ENCODE measurements at regions not wholly inside any gene's neighbourhood (a gene's known extent, or its start where the extent isn't known, plus 50 kb on each side); places are given as distances from the start of the nearest gene placed in this dataset.

DNA sequence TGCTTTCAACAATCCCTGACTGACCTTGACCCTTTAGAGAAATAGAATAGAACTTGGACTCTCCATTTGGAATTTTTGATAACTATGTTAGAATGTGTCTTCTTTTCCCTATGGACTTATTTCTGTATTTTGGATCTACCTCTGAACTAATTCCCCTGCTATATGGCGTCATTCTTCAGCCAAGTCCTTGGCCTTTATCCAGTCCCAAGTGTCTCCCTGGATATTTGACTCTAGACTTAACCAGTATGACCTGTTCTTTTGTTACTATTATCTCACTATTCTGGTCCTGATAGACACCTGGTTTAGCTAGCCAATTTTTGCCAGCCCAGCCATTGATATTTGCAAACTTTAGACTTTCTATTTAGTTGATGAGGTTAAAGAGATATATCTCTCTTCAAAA lies 186.8 kb downstream of the KCNS3 start:
- TF ChIP-seq, protein P1, sequence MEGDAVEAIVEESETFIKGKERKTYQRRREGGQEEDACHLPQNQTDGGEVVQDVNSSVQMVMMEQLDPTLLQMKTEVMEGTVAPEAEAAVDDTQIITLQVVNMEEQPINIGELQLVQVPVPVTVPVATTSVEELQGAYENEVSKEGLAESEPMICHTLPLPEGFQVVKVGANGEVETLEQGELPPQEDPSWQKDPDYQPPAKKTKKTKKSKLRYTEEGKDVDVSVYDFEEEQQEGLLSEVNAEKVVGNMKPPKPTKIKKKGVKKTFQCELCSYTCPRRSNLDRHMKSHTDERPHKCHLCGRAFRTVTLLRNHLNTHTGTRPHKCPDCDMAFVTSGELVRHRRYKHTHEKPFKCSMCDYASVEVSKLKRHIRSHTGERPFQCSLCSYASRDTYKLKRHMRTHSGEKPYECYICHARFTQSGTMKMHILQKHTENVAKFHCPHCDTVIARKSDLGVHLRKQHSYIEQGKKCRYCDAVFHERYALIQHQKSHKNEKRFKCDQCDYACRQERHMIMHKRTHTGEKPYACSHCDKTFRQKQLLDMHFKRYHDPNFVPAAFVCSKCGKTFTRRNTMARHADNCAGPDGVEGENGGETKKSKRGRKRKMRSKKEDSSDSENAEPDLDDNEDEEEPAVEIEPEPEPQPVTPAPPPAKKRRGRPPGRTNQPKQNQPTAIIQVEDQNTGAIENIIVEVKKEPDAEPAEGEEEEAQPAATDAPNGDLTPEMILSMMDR (conservative IDR thresholded peaks at IDR 0.05; ENCODE audit: low read depth, low read length), result no peak
- TF ChIP-seq MXI1 (IDR thresholded peaks at IDR 0.05; ENCODE audit: borderline replicate concordance, low read depth, low read length) (no peak), CEBPB (IDR thresholded peaks at IDR 0.05; ENCODE audit: low read depth, low read length) (no peak), POLR2A (IDR thresholded peaks at IDR 0.05; ENCODE audit: low read depth, low read length) (no peak), RCOR1 (IDR thresholded peaks at IDR 0.05; ENCODE audit: insufficient replicate concordance, low read length) (no peak), FOS (IDR thresholded peaks at IDR 0.05; ENCODE audit: low read depth, low read length) (no peak), SMC3 (IDR thresholded peaks at IDR 0.05; ENCODE audit: low read depth, low read length) (no peak), MAFK (IDR thresholded peaks at IDR 0.05; ENCODE audit: low read depth, low read length) (no peak), MAZ (IDR thresholded peaks at IDR 0.05; ENCODE audit: borderline replicate concordance, low read depth, low read length) (no peak), RAD21 (IDR thresholded peaks at IDR 0.05; ENCODE audit: low read length) (no peak), RFX5 (IDR thresholded peaks at IDR 0.05; ENCODE audit: low read depth, low read length) (no peak), BHLHE40 (IDR thresholded peaks at IDR 0.05; ENCODE audit: low read depth, low read length) (no peak), USF2 (IDR thresholded peaks at IDR 0.05; ENCODE audit: low read depth, low read length) (no peak)
- TF ChIP-seq, protein P2, sequence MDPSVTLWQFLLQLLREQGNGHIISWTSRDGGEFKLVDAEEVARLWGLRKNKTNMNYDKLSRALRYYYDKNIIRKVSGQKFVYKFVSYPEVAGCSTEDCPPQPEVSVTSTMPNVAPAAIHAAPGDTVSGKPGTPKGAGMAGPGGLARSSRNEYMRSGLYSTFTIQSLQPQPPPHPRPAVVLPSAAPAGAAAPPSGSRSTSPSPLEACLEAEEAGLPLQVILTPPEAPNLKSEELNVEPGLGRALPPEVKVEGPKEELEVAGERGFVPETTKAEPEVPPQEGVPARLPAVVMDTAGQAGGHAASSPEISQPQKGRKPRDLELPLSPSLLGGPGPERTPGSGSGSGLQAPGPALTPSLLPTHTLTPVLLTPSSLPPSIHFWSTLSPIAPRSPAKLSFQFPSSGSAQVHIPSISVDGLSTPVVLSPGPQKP (IDR thresholded peaks at IDR 0.05; ENCODE audit: borderline replicate concordance, low read depth, low read length), result no peak

Measured in IMR-90 (cell line).